Panc1 (cell line): ENCODE measurements at regions not wholly inside any gene's neighbourhood (a gene's known extent, or its start where the extent isn't known, plus 50 kb on each side); places are given as distances from the start of the nearest gene placed in this dataset.

ENCODE experiments used
- POLR2AphosphoS5 ChIP-seq: IDR thresholded peaks from 2 replicates; pipeline ENCODE4 v1.6.1; 2012; ENCODE audit warnings: mild to moderate bottlenecking, low read depth, low read length, moderate library complexity
- SIN3A ChIP-seq: IDR thresholded peaks from 2 replicates; pipeline ENCODE4 v1.6.1; 2012; ENCODE audit warnings: low read depth, mild to moderate bottlenecking, low read length, moderate library complexity, borderline replicate concordance; ENCODE audit not compliant: insufficient read depth
- TCF7L2 ChIP-seq: IDR thresholded peaks from 2 replicates; pipeline ENCODE4 v1.6.1; 2011; ENCODE audit warnings: mild to moderate bottlenecking, low read depth, low read length, inconsistent platforms
- TF ChIP-seq, protein P1 (sequence below): fragments of 450-650 bp; IDR thresholded peaks from 2 replicates; pipeline ENCODE4 v1.5.1; 2017; ENCODE audit warnings: mild to moderate bottlenecking
- TF ChIP-seq, protein P2 (sequence below), 2 experiments: IDR thresholded peaks; 2 replicates each; pipeline ENCODE4 v1.6.1; 2011 to 2012; ENCODE audit warnings: low read depth in 2 of 2, control low read depth in 1 of 2, low read length in 1 of 2, mild to moderate bottlenecking in 1 of 2, moderate library complexity in 1 of 2; ENCODE audit not compliant: insufficient read depth in 1 of 2

DNA sequence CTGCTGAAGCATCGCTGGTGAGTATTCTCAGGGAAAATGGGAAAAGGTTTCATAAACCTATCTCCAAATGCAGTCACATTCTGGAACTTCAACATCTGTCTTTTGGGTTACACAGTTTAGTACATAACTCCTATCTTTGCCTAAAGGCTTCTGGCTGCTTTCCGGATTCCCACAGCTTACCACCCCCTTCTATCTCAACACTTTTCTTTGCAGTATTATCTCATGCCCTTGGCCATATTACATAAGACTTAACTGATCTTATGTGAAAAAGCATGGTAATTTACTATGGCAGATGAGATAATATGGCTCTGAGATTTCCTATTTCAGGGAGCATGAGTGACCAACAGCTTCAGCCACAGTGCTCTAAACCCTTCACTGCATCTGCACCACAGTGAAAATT lies 369.3 kb upstream of the LINC00305 start:
- TF ChIP-seq, protein P1, sequence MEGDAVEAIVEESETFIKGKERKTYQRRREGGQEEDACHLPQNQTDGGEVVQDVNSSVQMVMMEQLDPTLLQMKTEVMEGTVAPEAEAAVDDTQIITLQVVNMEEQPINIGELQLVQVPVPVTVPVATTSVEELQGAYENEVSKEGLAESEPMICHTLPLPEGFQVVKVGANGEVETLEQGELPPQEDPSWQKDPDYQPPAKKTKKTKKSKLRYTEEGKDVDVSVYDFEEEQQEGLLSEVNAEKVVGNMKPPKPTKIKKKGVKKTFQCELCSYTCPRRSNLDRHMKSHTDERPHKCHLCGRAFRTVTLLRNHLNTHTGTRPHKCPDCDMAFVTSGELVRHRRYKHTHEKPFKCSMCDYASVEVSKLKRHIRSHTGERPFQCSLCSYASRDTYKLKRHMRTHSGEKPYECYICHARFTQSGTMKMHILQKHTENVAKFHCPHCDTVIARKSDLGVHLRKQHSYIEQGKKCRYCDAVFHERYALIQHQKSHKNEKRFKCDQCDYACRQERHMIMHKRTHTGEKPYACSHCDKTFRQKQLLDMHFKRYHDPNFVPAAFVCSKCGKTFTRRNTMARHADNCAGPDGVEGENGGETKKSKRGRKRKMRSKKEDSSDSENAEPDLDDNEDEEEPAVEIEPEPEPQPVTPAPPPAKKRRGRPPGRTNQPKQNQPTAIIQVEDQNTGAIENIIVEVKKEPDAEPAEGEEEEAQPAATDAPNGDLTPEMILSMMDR: no peak
- TF ChIP-seq POLR2AphosphoS5: no peak
- TF ChIP-seq SIN3A: no peak
- TF ChIP-seq TCF7L2: no peak
- TF ChIP-seq, protein P2, sequence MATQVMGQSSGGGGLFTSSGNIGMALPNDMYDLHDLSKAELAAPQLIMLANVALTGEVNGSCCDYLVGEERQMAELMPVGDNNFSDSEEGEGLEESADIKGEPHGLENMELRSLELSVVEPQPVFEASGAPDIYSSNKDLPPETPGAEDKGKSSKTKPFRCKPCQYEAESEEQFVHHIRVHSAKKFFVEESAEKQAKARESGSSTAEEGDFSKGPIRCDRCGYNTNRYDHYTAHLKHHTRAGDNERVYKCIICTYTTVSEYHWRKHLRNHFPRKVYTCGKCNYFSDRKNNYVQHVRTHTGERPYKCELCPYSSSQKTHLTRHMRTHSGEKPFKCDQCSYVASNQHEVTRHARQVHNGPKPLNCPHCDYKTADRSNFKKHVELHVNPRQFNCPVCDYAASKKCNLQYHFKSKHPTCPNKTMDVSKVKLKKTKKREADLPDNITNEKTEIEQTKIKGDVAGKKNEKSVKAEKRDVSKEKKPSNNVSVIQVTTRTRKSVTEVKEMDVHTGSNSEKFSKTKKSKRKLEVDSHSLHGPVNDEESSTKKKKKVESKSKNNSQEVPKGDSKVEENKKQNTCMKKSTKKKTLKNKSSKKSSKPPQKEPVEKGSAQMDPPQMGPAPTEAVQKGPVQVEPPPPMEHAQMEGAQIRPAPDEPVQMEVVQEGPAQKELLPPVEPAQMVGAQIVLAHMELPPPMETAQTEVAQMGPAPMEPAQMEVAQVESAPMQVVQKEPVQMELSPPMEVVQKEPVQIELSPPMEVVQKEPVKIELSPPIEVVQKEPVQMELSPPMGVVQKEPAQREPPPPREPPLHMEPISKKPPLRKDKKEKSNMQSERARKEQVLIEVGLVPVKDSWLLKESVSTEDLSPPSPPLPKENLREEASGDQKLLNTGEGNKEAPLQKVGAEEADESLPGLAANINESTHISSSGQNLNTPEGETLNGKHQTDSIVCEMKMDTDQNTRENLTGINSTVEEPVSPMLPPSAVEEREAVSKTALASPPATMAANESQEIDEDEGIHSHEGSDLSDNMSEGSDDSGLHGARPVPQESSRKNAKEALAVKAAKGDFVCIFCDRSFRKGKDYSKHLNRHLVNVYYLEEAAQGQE (IDR thresholded peaks at IDR 0.05; ENCODE audit: insufficient read depth in 1 of 2, low read depth in 2 of 2, low read length in 1 of 2): no peak
